GM18858 (cell line): ENCODE measurements at regions not wholly inside any gene's neighbourhood (a gene's known extent, or its start where the extent isn't known, plus 50 kb on each side); places are given as distances from the start of the nearest gene placed in this dataset.

Source experiments
- ATAC-seq: cut with Tn5 transposase; IDR thresholded peaks from one replicate; pipeline ENCODE4 v1.9.1; 2021; ENCODE audit not compliant: unreplicated experiment

GRCh38 chr7:45501791-45502190 lies 72.4 kb upstream of the ADCY1 start:
- no peak for ATAC-seq

GRCh38 chr7:45506059-45506458 lies 68.1 kb upstream of the ADCY1 start:
- ATAC-seq, result no peak

GRCh38 chr7:45509222-45509621 lies 64.9 kb upstream of the ADCY1 start:
- ATAC-seq, result no peak

- no peak for ATAC-seq
Measured at GRCh38 chr7:45511721-45512597, 62.2 kb upstream of the ADCY1 start.

- ATAC-seq, result no peak
Measured at GRCh38 chr7:45514944-45515343, 59.2 kb upstream of the ADCY1 start.

GRCh38 chr7:45515346-45515745 lies 58.8 kb upstream of the ADCY1 start:
- no peak for ATAC-seq
